ENCODE measurements at regions not wholly inside any gene's neighbourhood (a gene's known extent, or its start where the extent isn't known, plus 50 kb on each side); places are given as distances from the start of the nearest gene placed in this dataset.
"Not testable (repeated sequence)": the region's sequence is repeated elsewhere in the genome, so short reads cannot be mapped to it uniquely, and the experiment has no call there.

- H3K4me3 ChIP-seq (ENCODE audit: insufficient read depth, low read depth, low read length): no peak overlapping the region
- H3K36me3 ChIP-seq (ENCODE audit: control insufficient read depth, insufficient read depth, low read length): no peaks in the 10 kb centered on the region
- H3K9me3 ChIP-seq (ENCODE audit: control insufficient read depth, low read length): no peaks in the 10 kb centered on the region
- WGBS, 2 experiments: 92 to 94% methylated on average over 3 to 4 of the region's 5 CpGs
- peaks cover 4% of the 10 kb centered on the region for H3K27me3 ChIP-seq (ENCODE audit: control insufficient read depth, insufficient read depth, low read length, poor library complexity, severe bottlenecking)
- H3K4me1 ChIP-seq (ENCODE audit: control insufficient read depth, insufficient read depth, low read length): no peaks in the 10 kb centered on the region
- H3K27ac ChIP-seq (ENCODE audit: insufficient read depth, low read depth, low read length, poor library complexity, severe bottlenecking): no peak overlapping the region
These were observed 289.5 kb upstream of the PFKP start for GRCh38 chr10:2777666-2778355.

GRCh38 chr10:2772816-2773631, 294.3 kb upstream of the PFKP start:
- 89% methylated on average over 41 of the region's 41 CpGs for WGBS, 2 experiments
- no peaks in the 10 kb centered on the region for H3K4me1 ChIP-seq (ENCODE audit: control insufficient read depth, insufficient read depth, low read length)
- no peaks in the 10 kb centered on the region for H3K36me3 ChIP-seq (ENCODE audit: control insufficient read depth, insufficient read depth, low read length)
- no peak overlapping the region for H3K4me3 ChIP-seq (ENCODE audit: insufficient read depth, low read depth, low read length)
- peaks cover 4% of the 10 kb centered on the region for H3K27me3 ChIP-seq (ENCODE audit: control insufficient read depth, insufficient read depth, low read length, poor library complexity, severe bottlenecking)
- no peak overlapping the region for H3K27ac ChIP-seq (ENCODE audit: insufficient read depth, low read depth, low read length, poor library complexity, severe bottlenecking)
- H3K9me3 ChIP-seq (ENCODE audit: control insufficient read depth, low read length): no peaks in the 10 kb centered on the region

DNA sequence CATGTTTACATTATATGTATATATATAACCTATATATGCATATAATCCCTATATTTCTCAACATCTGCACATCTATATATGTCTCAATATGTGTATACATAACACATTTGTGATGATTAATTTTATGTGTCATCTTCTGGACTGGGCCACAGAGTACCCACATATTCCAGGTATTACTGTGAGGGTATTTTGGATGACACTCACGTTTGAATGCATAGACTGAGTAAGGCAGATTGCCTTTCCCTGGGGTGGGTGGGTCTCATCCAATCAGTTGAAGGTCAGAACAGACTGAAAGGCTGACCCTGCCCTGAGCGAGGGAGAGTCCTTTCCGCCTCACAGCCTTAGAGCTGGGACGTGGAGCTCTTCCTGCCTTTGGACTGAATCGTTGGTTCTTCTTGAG, 295.2 kb upstream of the PFKP start:
- Histone ChIP-seq H3K27me3 (ENCODE audit: control insufficient read depth, insufficient read depth, low read length, poor library complexity, severe bottlenecking) (peaks cover 4% of the 10 kb centered on the region), H3K9me3 (ENCODE audit: control insufficient read depth, low read length) (no peaks in the 10 kb centered on the region), H3K4me3 (ENCODE audit: insufficient read depth, low read depth, low read length) (no peak overlapping the region), H3K36me3 (ENCODE audit: control insufficient read depth, insufficient read depth, low read length) (no peaks in the 10 kb centered on the region), H3K27ac (ENCODE audit: insufficient read depth, low read depth, low read length, poor library complexity, severe bottlenecking) (no peak overlapping the region), H3K4me1 (ENCODE audit: control insufficient read depth, insufficient read depth, low read length) (no peaks in the 10 kb centered on the region)
- WGBS, 2 experiments: 94 to 98% methylated on average over 5 of the region's 5 CpGs

DNA sequence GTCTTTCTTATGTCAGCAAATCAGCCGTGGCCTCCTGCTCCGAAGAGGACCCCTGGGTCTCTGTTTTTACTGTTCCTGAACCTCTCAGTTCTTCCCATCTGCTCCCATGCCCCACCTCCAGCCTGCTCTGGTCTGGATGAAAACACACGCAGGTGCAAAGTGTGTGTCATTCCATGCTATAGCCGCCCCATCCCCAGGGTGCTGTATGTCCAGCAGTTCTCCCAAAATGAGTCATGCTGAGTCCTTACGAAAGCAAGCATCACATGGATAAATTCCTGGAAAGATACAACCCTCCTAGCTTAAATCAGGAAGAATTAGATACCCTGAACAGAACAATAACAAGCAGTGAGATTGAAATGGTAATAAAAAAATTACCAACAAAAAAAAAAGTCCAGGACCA, 300.1 kb upstream of the PFKP start:
- not testable (repeated sequence) for H3K4me3 ChIP-seq (ENCODE audit: insufficient read depth, low read depth, low read length); H3K27ac ChIP-seq (ENCODE audit: insufficient read depth, low read depth, low read length, poor library complexity, severe bottlenecking); H3K9me3 ChIP-seq (ENCODE audit: control insufficient read depth, low read length); H3K4me1 ChIP-seq (ENCODE audit: control insufficient read depth, insufficient read depth, low read length); H3K27me3 ChIP-seq (ENCODE audit: control insufficient read depth, insufficient read depth, low read length, poor library complexity, severe bottlenecking); H3K36me3 ChIP-seq (ENCODE audit: control insufficient read depth, insufficient read depth, low read length)
- WGBS, 2 experiments: 90 to 91% methylated on average over 5 of the region's 5 CpGs

DNA sequence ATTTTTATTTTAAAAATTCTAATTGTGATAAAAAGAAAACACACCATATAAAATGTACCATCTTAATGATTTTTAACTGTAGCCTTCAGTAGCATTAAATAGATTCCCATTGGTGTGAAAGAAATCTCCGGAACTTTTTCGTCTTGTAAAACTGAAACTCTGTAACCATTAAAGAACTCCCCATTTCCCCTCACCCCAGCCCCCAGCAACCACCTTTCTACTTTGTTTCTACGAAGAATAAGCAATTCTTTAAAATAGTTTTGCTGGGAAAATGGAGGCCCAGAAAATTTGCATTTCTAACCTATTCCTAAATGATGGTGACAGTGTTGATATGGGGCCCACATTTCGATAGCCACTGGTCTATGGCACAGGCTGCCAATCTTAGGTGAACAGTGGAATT, 305.4 kb upstream of the PFKP start:
- Histone ChIP-seq H3K9me3 (ENCODE audit: control insufficient read depth, low read length) (no peaks in the 10 kb centered on the region), H3K27me3 (ENCODE audit: control insufficient read depth, insufficient read depth, low read length, poor library complexity, severe bottlenecking) (no peaks in the 10 kb centered on the region), H3K4me1 (ENCODE audit: control insufficient read depth, insufficient read depth, low read length) (no peaks in the 10 kb centered on the region), H3K36me3 (ENCODE audit: control insufficient read depth, insufficient read depth, low read length) (no peaks in the 10 kb centered on the region), H3K27ac (ENCODE audit: insufficient read depth, low read depth, low read length, poor library complexity, severe bottlenecking) (no peak overlapping the region), H3K4me3 (ENCODE audit: insufficient read depth, low read depth, low read length) (no peak overlapping the region)
- WGBS, 2 experiments: 95 to 96% methylated on average over 3 to 4 of the region's 4 CpGs

- H3K4me1 ChIP-seq (ENCODE audit: control insufficient read depth, insufficient read depth, low read length): no peaks in the 10 kb centered on the region
- 84 to 86% methylated on average over 10 of the region's 10 CpGs for WGBS, 2 experiments
- no peak overlapping the region for H3K4me3 ChIP-seq (ENCODE audit: insufficient read depth, low read depth, low read length)
- no peaks in the 10 kb centered on the region for H3K36me3 ChIP-seq (ENCODE audit: control insufficient read depth, insufficient read depth, low read length)
- no peaks in the 10 kb centered on the region for H3K27me3 ChIP-seq (ENCODE audit: control insufficient read depth, insufficient read depth, low read length, poor library complexity, severe bottlenecking)
- H3K9me3 ChIP-seq (ENCODE audit: control insufficient read depth, low read length): no peaks in the 10 kb centered on the region
- H3K27ac ChIP-seq (ENCODE audit: insufficient read depth, low read depth, low read length, poor library complexity, severe bottlenecking): no peak overlapping the region
These were observed 306.0 kb upstream of the PFKP start for GRCh38 chr10:2761311-2761710.

DNA sequence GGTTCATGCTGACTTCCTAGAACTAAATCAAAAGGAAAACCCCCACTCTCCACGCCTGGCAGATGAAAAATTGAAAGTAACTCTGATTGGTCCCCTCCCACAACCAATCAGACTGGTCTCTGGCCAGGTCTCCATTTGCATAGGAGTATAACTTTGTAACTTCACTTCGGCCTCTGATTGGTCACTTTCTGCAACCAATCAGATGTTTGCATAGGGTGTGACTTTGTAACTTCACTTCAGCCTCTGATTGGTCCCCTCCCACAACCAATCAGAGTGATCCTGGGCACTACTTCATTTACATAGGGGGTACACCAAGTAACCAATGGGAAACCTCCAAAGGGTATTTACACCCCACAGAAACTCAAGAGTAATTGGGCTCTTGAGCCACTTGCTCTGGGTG, 306.6 kb upstream of the PFKP start:
- no peaks in the 10 kb centered on the region for H3K9me3 ChIP-seq (ENCODE audit: control insufficient read depth, low read length)
- WGBS, 2 experiments: 95 to 97% methylated on average over 2 of the region's 2 CpGs
- no peaks in the 10 kb centered on the region for H3K27me3 ChIP-seq (ENCODE audit: control insufficient read depth, insufficient read depth, low read length, poor library complexity, severe bottlenecking)
- H3K27ac ChIP-seq (ENCODE audit: insufficient read depth, low read depth, low read length, poor library complexity, severe bottlenecking): no peak overlapping the region
- H3K36me3 ChIP-seq (ENCODE audit: control insufficient read depth, insufficient read depth, low read length): no peaks in the 10 kb centered on the region
- H3K4me1 ChIP-seq (ENCODE audit: control insufficient read depth, insufficient read depth, low read length): no peaks in the 10 kb centered on the region
- no peak overlapping the region for H3K4me3 ChIP-seq (ENCODE audit: insufficient read depth, low read depth, low read length)

DNA sequence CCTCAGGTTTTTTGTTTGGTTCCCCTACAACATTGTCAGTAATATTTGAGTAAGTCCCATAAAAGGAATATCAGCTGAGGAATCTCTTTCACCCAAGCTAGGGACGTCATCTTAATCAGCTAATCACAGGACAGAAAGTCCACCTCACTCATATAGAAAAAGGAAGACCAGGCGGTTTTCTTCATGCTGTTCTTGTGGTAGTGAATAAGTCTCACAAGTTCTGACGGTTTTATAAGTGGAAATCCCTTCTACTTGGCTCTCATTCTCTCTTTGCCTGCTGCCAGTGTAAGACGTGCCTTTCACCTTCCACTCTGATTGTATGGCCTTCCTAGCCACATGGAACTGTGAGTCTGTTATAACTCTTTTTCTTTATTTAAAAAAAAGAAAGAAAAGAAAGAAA, 308.1 kb upstream of the PFKP start:
- Histone ChIP-seq H3K4me3 (ENCODE audit: insufficient read depth, low read depth, low read length) (no peak overlapping the region), H3K9me3 (ENCODE audit: control insufficient read depth, low read length) (no peaks in the 10 kb centered on the region), H3K27ac (ENCODE audit: insufficient read depth, low read depth, low read length, poor library complexity, severe bottlenecking) (no peak overlapping the region), H3K36me3 (ENCODE audit: control insufficient read depth, insufficient read depth, low read length) (no peaks in the 10 kb centered on the region), H3K4me1 (ENCODE audit: control insufficient read depth, insufficient read depth, low read length) (no peaks in the 10 kb centered on the region), H3K27me3 (ENCODE audit: control insufficient read depth, insufficient read depth, low read length, poor library complexity, severe bottlenecking) (no peaks in the 10 kb centered on the region)
- WGBS, 2 experiments: 93 to 94% methylated on average over 3 to 4 of the region's 4 CpGs

DNA sequence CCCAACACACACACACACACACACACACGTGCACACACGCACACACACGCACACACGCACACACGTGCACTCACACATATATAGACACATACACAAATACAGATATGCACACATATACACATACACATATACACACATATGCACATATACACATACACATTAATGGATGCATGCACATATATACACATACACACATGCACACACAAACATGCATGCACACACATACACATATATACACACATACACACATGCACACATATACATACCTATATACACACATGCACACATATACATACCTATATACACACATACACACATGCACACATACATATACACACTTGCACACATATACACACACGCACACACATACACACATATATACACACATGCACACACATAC, 312.4 kb upstream of the PFKP start:
- no peak overlapping the region for H3K4me3 ChIP-seq (ENCODE audit: insufficient read depth, low read depth, low read length)
- no peak overlapping the region for H3K27ac ChIP-seq (ENCODE audit: insufficient read depth, low read depth, low read length, poor library complexity, severe bottlenecking)
- H3K4me1 ChIP-seq (ENCODE audit: control insufficient read depth, insufficient read depth, low read length): peaks cover 6% of the 10 kb centered on the region
- no peaks in the 10 kb centered on the region for H3K9me3 ChIP-seq (ENCODE audit: control insufficient read depth, low read length)
- H3K36me3 ChIP-seq (ENCODE audit: control insufficient read depth, insufficient read depth, low read length): no peaks in the 10 kb centered on the region
- 44 to 46% methylated on average over 6 of the region's 6 CpGs for WGBS, 2 experiments
- no peaks in the 10 kb centered on the region for H3K27me3 ChIP-seq (ENCODE audit: control insufficient read depth, insufficient read depth, low read length, poor library complexity, severe bottlenecking)

GRCh38 chr10:2748287-2748686, 319.1 kb upstream of the PFKP start:
- Histone ChIP-seq H3K9me3 (ENCODE audit: control insufficient read depth, low read length) (no peaks in the 10 kb centered on the region), H3K36me3 (ENCODE audit: control insufficient read depth, insufficient read depth, low read length) (no peaks in the 10 kb centered on the region), H3K4me3 (ENCODE audit: insufficient read depth, low read depth, low read length) (no peak overlapping the region), H3K4me1 (ENCODE audit: control insufficient read depth, insufficient read depth, low read length) (peaks cover 6% of the 10 kb centered on the region), H3K27me3 (ENCODE audit: control insufficient read depth, insufficient read depth, low read length, poor library complexity, severe bottlenecking) (no peaks in the 10 kb centered on the region), H3K27ac (ENCODE audit: insufficient read depth, low read depth, low read length, poor library complexity, severe bottlenecking) (no peak overlapping the region)
- WGBS, 2 experiments: 92 to 96% methylated on average over 10 of the region's 10 CpGs

Data from ectodermal cell (in vitro differentiated cells).